BJ (cell line): ENCODE measurements at regions not wholly inside any gene's neighbourhood (a gene's known extent, or its start where the extent isn't known, plus 50 kb on each side); places are given as distances from the start of the nearest gene placed in this dataset.

Experiments
- CTCF ChIA-PET: fragments of 350-600 bp; formaldehyde crosslinking; extraction: SDS; loops from one replicate; lab custom pipeline; 2021; ENCODE audit warnings: antibody characterized with exemption, inconsistent platforms; lab: Yijun Ruan, JAX
- POLR2A ChIA-PET: fragments of 300-600 bp; sonication (Branson Sonifier 250); formaldehyde crosslinking; extraction: SDS; loops from one replicate; lab custom pipeline; 2021; ENCODE audit warnings: antibody characterized with exemption; lab: Charles Lee
- DNase-seq: peaks from one replicate; pipeline ENCODE4 v3.0.0-alpha.2; 2011; ENCODE audit warnings: low read depth
- H3K27me3 ChIP-seq: 2 replicates; pipeline ENCODE4 v1.6.0; 2011; ENCODE audit warnings: low read length; ENCODE audit not compliant: control insufficient read depth, insufficient read depth
- H3K36me3 ChIP-seq: 2 replicates; pipeline ENCODE4 v1.5.1; 2011; ENCODE audit warnings: low read length; ENCODE audit not compliant: control insufficient read depth, insufficient read depth
- H3K4me3 ChIP-seq: 2 replicates; pipeline ENCODE4 v1.5.1; 2011; ENCODE audit warnings: low read depth, mild to moderate bottlenecking, control low read depth, low read length
- TF ChIP-seq, protein P1 (sequence below): IDR thresholded peaks from 2 replicates; pipeline ENCODE4 v1.5.1; 2011; ENCODE audit warnings: low read depth, mild to moderate bottlenecking, control low read depth, inconsistent platforms, low read length, moderate library complexity; ENCODE audit not compliant: insufficient read depth

- POLR2A ChIA-PET: no interaction called here
- CTCF ChIA-PET: no interaction called here
- Histone ChIP-seq H3K27me3 (no peaks in the 10 kb centered on the region), H3K4me3 (no peak overlapping the region), H3K36me3 (no peaks in the 10 kb centered on the region)
- TF ChIP-seq, protein P1, sequence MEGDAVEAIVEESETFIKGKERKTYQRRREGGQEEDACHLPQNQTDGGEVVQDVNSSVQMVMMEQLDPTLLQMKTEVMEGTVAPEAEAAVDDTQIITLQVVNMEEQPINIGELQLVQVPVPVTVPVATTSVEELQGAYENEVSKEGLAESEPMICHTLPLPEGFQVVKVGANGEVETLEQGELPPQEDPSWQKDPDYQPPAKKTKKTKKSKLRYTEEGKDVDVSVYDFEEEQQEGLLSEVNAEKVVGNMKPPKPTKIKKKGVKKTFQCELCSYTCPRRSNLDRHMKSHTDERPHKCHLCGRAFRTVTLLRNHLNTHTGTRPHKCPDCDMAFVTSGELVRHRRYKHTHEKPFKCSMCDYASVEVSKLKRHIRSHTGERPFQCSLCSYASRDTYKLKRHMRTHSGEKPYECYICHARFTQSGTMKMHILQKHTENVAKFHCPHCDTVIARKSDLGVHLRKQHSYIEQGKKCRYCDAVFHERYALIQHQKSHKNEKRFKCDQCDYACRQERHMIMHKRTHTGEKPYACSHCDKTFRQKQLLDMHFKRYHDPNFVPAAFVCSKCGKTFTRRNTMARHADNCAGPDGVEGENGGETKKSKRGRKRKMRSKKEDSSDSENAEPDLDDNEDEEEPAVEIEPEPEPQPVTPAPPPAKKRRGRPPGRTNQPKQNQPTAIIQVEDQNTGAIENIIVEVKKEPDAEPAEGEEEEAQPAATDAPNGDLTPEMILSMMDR: no peak
- no peak for DNase-seq
These were observed 229.5 kb downstream of the TUSC7 start for GRCh38 chr3:116939091-116939490.

DNA sequence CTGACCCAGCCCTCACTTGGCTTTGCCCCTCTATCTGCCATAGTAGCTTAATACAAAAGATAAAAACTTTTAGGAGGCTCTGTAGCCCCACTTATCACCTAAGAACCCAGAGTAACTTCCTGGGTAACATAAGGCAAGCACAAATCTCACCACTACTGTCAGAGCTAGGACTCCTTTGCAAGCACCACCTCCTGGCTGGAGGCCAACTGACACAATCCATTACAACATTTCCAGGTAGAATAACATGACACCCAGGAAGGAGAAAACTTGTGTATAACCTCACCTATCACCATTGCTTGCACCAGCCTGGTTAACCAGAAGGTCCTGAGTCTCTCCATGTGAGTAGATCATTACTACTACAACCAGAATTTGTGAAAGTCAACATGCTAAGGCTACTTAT lies 230.0 kb downstream of the TUSC7 start:
- ChIA-PET POLR2A (no interaction called here), CTCF (no interaction called here)
- H3K36me3 ChIP-seq: no peaks in the 10 kb centered on the region
- H3K27me3 ChIP-seq: no peaks in the 10 kb centered on the region
- TF ChIP-seq, protein P1: no peak
- no peak for DNase-seq
- H3K4me3 ChIP-seq: no peak overlapping the region

DNA sequence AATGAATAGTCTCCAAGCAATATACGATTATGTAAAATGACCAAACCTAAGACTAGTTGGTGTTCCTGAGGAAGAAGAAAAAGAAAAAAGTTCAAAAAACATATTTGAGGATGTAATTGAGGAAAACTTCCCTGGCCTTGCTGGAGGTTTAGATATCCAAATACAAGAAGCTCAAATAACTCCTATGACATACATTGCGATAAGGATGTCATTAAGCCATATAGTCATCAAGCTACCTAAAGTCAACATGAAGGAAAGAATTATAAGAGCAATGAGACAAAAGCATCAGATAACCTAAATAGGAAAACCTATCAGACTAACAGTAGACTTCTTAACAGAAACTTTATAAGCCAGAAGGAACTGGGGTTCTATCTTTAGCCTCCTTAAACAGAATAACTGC lies 231.1 kb downstream of the TUSC7 start:
- DNase-seq: no peak
- Histone ChIP-seq H3K27me3 (no peaks in the 10 kb centered on the region), H3K4me3 (no peak overlapping the region), H3K36me3 (no peaks in the 10 kb centered on the region)
- ChIA-PET POLR2A (no interaction called here), CTCF (no interaction called here)
- TF ChIP-seq, protein P1: no peak

- ChIA-PET POLR2A (no interaction called here), CTCF (no interaction called here)
- DNase-seq: no peak
- Histone ChIP-seq H3K4me3 (no peak overlapping the region), H3K36me3 (no peaks in the 10 kb centered on the region), H3K27me3 (no peaks in the 10 kb centered on the region)
- TF ChIP-seq, protein P1: no peak
These were observed 236.8 kb downstream of the TUSC7 start for GRCh38 chr3:116946376-116946775.

GRCh38 chr3:116947148-116947547 lies 237.6 kb downstream of the TUSC7 start:
- ChIA-PET CTCF (no interaction called here), POLR2A (no interaction called here)
- Histone ChIP-seq H3K4me3 (no peak overlapping the region), H3K27me3 (no peaks in the 10 kb centered on the region), H3K36me3 (no peaks in the 10 kb centered on the region)
- DNase-seq: no peak
- TF ChIP-seq, protein P1: no peak
